Right forelimb (tissue), 1 donor: ENCODE measurements at regions not wholly inside any gene's neighbourhood (a gene's known extent, or its start where the extent isn't known, plus 50 kb on each side); places are given as distances from the start of the nearest gene placed in this dataset.
"Not testable (repeated sequence)": the region's sequence is repeated elsewhere in the genome, so short reads cannot be mapped to it uniquely, and the experiment has no call there.

Experiments
- DNase-seq: peaks from one replicate; pipeline ENCODE4 v3.0.0-alpha.2; 2018

- no peak for DNase-seq
These were observed 421.4 kb upstream of the NRSN1 start for GRCh38 chr6:23704479-23705052.

DNA sequence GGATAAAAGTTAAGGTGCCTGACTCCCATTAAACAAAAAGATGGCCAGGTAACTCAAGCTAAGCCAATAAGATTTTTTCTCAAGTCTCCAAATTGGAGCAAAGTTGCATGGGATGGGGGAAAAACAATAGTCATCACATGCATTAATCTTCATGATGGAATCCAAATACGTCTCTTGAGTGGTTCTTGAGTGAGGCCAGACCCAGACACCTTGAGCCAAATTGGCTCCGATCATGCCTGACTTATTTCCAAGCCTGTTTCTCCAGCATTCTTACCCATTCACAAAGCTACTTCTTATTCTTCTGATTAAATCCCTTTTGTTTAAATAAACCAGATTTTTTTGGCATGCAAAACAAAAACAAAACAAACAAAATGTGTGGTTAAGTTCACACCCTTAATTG lies 420.3 kb upstream of the NRSN1 start:
- DNase-seq = no peak

DNA sequence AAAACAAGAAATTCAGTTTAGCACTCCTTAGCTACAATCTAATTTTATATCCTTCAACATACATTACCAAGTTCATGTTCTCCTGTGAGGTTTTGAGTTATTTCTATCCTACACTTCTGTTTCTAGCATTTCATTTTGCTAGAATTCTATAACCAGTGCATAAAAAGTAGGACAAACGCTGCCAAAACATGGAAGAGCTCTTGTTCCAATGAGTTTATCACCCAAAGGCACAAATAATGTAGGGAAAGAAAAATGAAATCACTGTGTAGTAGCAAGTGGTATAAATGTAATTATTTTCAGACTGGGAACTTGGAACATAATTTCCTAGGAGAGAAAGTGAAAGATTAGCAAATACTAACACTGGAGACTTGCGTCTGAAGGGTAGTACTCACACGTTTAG lies 413.3 kb upstream of the NRSN1 start:
- DNase-seq = no peak

- no peak for DNase-seq
These were observed 412.8 kb upstream of the NRSN1 start for GRCh38 chr6:23713211-23713610.

- no peak for DNase-seq
These were observed 397.3 kb upstream of the NRSN1 start for GRCh38 chr6:23728707-23729106.

DNA sequence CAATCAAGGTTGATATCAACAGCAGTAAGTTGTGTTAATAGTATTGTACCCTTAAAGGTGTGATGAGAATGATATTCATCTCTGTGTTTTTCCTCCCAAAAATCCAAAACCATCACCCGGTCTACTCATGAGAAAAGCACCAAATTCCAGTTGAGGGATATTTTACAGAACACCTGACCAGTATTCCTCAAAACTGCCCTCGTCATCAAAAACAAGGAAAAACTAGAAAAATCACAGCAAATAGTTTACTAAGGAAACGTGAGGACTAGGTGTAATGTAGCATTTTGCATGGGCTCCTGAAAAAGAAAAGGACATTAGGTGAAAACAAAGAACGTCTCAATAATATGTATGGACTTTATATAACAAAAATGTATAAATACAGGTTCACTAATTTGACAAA lies 394.4 kb upstream of the NRSN1 start:
- no peak for DNase-seq

- no peak for DNase-seq
These were observed 393.5 kb upstream of the NRSN1 start for GRCh38 chr6:23732521-23732920.

DNA sequence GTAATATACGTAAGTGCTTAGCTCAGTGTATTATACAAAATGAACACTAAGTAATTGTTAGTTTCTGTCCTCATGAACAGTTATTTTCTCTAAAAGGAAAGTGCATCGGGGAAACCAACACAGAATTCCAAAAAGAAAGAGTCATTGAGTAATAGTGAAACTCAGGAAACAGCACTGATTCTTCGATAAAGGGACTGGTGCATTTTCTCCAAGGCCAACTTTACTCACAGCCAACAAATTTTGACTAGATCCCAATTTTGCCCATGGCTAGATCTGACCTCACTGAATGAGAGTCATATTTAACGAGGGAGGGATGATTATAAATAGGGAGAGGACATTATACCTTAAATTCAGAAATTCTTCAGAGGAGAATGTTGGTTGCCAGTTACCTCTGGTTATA lies 390.9 kb upstream of the NRSN1 start:
- no peak for DNase-seq

DNA sequence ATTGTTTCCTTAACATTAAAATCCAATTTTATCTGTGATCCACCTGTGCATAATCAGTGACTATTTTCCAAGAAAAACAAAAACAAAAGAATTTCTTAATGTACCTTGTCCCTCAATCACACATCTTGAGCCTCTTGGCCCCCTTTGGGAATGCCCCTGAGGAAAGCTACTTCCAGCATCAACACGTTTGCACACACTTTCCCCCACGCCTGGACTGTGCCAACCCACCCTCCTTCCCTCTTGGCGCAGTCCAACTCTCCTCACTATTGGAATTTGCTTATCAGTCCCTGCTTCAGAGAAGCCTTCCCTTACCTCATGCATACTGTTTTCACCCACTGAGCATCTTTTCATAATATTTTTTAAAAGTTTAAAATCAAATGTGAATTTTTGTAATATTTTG lies 389.4 kb upstream of the NRSN1 start:
- no peak for DNase-seq

GRCh38 chr6:23747239-23747638 lies 378.8 kb upstream of the NRSN1 start:
- DNase-seq = no peak

DNA sequence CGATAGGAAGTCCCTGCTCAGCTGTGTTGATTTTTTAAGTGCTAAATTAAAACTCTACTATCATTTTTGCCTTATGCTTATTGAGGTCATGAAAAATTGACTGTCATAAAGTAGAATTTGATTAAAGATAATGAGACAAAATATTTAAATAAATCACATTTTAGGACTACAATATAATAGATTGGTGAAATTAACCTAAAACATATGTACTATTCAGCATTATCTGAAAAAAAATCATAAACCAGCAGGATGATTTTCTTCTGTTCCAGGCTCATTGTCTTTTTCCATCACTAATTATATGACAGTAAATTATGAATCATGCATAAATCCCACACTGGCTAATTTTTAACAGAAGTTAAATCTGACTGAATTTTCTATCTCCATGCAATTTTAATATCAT lies 373.6 kb upstream of the NRSN1 start:
- no peak for DNase-seq

DNA sequence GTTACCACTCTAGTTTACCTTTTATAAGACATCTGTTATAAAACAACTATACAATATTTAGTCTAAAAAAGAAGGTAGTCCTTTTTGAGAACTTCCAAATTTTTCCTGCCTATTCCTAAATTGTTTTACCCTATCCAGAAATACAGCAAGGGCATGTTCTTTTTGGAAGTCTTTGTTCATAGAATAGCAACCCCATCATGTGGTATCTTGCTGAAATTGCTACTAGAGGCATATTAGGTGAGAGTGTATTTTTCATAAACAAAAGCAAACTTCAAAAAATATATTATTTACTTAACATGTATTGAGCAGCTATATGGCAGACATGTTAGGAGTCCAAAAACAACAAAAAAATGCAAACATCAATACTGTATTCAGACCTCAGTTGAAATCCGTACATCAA lies 371.8 kb upstream of the NRSN1 start:
- no peak for DNase-seq

- DNase-seq = no peak
These were observed 350.9 kb upstream of the NRSN1 start for GRCh38 chr6:23775127-23775526.

DNA sequence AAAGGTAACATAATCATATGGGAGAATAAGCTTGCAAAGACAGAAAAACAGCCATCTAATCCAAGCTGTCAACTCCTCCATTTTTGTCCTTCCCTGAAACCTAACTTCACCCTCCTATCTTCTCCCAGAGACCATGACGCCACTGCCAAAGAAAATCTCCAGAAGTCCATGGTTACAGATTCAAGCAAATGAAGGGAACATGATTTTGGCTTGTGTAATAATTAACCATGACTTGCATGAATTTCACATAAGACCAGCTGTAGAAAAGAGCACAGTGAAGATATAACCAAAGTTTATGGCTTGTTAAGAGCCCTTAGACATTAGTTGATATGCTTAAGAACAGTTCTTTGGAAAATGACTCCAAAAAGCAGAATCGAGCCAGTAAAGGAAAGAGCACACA lies 342.1 kb upstream of the NRSN1 start:
- DNase-seq = no peak

DNA sequence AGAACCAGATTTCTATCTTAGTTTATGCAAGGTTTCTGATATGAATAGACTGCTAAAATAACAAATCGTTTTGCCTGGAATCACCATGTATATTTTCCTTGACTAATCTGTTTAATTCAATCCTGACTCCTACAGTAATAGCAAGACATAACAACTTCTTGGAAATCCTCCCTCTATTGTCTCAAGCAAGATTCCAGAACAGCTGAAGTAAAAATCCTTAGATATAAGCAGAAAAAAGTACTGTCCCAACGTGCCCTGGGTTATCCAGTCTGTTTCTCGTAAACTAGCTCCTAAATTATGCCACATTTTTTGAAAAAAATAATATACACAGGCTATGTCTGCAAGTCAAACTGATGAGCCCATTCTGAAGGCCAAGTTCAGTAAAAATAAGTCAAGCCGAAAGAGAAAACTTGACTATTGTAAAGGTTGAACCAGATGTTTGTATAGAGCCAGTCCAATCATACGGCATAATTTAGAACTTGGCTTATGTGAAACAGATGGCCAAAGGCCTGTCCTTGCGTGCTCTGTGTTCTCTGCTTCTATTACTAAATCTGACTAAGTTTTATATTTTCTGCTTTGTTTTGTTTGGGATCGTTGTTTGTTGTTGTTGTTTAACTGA lies 341.6 kb upstream of the NRSN1 start:
- DNase-seq = no peak

DNA sequence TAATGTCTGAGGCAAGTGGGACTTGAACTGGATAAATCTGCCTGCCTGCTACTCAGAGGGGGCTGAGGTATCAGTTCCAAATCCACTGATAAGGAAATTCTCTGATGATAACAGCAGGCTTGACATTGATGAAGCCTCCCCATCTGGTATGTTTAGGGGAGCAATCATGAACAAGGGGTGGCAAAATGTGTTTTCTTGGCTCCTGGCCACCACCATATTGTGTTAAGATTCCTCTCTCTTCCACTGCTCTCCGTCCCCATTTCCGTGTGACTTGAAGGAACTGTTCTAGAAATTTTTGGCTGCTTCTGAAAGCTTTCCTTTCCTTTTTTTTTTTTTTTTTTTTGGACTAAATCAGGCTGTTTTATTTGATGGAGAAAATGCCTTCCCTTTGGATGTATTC lies 335.3 kb upstream of the NRSN1 start:
- no peak for DNase-seq

DNA sequence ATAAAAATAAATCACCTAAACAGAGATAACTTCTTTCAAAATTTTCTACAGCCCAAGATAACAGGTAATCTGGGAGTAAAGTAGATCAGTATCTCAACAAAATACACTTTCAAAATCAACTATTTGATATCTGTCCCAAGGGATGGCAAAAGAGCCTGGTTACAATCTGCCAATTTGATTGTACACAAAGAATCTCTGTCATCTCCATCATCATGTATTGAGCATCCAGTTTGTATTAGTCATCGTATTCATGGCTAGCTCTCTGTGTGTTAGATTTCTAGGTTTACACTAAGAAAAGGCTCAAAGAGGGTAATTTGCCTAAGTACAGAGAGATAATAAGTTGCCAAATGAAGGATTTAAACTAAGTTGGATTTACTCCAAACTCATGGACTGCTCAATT lies 329.0 kb upstream of the NRSN1 start:
- DNase-seq = no peak

DNA sequence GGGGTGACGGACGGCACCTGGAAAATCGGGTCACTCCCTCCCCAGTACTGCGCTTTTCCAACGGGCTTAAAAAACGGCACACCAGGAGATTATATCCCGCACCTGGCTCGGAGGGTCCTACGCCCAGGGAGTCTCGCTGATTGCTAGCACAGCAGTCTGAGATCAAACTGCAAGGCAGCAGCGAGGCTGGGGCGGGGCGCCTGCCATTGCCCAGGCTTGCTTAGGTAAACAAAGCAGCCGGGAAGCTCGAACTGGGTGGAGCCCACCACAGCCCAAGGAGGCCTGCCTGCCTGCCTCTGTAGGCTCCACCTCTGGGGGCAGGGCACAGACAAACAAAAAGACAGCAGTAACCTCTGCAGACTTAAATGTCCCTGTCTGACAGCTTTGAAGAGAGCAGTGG lies 321.7 kb upstream of the NRSN1 start:
- DNase-seq = not testable (repeated sequence)

DNA sequence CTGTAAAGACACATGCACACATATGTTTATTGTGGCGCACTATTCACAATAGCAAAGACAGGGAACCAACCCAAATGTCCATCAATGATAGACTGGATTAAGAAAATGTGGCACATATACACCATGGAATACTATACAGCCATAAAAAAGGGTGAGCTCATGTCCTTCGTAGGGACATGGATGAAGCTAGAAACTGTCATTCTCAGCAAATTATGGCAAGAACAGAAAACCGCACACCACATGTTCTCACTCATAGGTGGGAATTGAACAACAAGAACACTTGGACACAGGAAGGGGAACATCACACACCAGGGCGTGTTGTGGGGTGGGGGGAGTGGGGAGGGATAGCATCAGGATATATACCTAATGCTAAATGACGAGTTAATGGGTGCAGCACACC lies 304.9 kb upstream of the NRSN1 start:
- DNase-seq = not testable (repeated sequence)

GRCh38 chr6:23823421-23823820 lies 302.6 kb upstream of the NRSN1 start:
- no peak for DNase-seq

DNA sequence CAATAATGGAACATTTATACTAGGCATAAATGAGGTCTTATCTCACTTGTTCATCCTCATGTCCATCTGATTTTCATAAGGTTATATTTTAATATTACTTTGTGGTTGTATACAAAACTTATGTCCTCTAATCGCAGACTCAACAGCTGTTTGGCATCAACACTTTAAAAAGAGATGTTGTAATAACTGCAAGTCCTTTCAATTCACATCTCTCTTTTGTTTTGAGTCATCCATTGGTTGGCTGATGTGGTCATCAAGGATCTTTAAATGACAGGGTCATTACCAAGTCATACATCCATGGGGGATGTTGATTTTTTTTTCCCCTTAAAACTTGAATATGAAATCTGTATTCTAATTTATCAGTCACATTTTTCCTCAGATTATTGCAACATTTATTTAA lies 299.4 kb upstream of the NRSN1 start:
- DNase-seq = no peak

GRCh38 chr6:23828861-23829260 lies 297.2 kb upstream of the NRSN1 start:
- no peak for DNase-seq

DNA sequence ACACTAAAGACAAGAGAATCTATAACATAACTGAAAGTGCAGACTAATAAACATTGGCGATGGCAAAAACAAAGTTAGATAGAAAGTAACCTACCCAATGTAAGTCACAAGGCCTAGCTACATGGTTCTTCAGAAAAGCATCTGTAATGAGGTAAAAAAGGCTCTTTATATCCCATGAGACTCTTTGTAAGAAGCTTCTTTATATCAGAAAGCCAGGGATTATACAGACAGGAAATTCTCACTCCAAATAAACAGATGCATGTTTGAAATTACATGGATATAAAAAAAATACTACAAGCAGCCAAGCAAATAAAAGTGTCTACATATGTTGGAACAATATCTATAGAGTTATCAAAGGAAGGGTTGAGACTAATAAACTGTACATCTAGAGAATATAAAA lies 284.9 kb upstream of the NRSN1 start:
- DNase-seq = no peak

GRCh38 chr6:23842760-23843159 lies 283.3 kb upstream of the NRSN1 start:
- DNase-seq = no peak

DNA sequence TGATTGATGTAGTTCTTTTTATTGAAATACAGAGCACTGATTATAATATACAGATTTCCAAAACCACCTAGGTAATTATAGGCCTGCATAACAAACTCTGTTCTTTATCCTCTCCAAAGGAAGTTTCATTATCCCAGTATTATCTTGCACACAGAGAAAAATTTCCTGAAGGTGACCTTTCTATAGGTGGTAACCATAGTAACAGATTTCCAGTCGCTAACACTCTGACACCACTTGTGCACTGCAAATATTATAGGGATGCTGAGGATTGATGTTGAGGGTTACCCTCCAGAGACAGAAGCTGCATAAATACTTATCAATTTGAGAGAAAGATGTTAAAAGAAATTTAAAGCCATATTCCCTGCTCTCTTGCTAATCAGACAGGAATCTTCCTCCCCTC lies 274.5 kb upstream of the NRSN1 start:
- no peak for DNase-seq
